ENCODE measurements at regions not wholly inside any gene's neighbourhood (a gene's known extent, or its start where the extent isn't known, plus 50 kb on each side); places are given as distances from the start of the nearest gene placed in this dataset.

DNA sequence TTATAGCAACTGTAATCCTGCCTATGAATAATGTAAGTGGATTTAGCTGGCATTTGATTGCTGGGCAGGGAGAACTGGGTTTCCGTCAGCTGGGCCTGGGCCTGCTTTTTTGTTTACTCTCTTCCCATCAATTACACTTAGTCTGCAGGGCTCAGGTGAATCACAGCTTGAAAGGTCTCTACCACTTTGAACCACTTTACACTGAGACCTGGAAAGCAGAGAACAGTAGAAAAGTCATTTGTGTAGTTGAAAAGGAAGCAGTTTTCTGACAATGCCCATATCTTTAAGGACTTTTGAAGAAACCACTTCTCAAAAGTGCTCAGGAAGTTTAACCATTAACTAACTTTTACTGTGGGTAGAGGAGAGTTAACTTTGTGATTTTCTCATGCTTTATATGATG lies 315.4 kb upstream of the SASH1 start:
- H2AFZ ChIP-seq (ENCODE audit: low read depth, low read length), result no peak overlapping the region
- H3K36me3 ChIP-seq (ENCODE audit: insufficient read depth, low read length), result no peaks in the 10 kb centered on the region
- H3K4me3 ChIP-seq (ENCODE audit: low read length), result no peak overlapping the region
- H3K27me3 ChIP-seq (ENCODE audit: insufficient read depth, low read length), result no peaks in the 10 kb centered on the region
- no peaks in the 10 kb centered on the region for H3K4me1 ChIP-seq (ENCODE audit: insufficient read depth, low read length)
- H3K9me3 ChIP-seq (ENCODE audit: low read length), result no peaks in the 10 kb centered on the region

DNA sequence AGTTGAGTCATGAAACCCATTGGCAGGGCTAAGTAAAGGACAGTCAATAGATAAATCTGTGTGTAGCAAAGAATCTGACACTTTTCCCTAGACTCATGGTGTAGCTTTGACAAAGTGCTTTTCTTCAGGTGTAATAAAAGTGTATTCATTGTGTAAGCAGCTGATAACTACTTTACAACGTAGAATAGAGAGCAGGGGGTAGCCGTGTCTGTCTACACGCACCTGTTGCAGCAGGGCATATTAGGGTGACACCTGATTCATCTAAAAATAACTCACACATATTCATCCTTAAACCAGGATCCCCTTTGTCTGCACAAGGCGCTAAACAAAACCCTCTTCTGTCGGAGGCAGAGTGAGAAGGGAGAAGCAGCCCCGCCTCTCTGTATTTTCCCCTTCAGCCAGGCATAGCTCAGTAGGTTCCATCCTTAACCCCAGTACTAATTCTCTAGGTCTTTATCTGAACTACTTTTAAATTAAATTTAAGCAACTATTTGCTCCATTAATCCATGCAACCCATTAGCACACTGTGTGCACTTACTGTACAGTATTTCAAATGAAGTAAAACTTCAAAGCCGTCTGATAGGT lies 306.7 kb upstream of the SASH1 start:
- no peak overlapping the region for H3K4me3 ChIP-seq (ENCODE audit: low read length)
- no peaks in the 10 kb centered on the region for H3K36me3 ChIP-seq (ENCODE audit: insufficient read depth, low read length)
- no peaks in the 10 kb centered on the region for H3K9me3 ChIP-seq (ENCODE audit: low read length)
- H2AFZ ChIP-seq (ENCODE audit: low read depth, low read length), result no peak overlapping the region
- H3K27me3 ChIP-seq (ENCODE audit: insufficient read depth, low read length), result no peaks in the 10 kb centered on the region
- H3K4me1 ChIP-seq (ENCODE audit: insufficient read depth, low read length), result no peaks in the 10 kb centered on the region

- no peak overlapping the region for H2AFZ ChIP-seq (ENCODE audit: low read depth, low read length)
- no peaks in the 10 kb centered on the region for H3K36me3 ChIP-seq (ENCODE audit: insufficient read depth, low read length)
- no peak overlapping the region for H3K4me3 ChIP-seq (ENCODE audit: low read length)
- H3K9me3 ChIP-seq (ENCODE audit: low read length), result no peaks in the 10 kb centered on the region
- no peaks in the 10 kb centered on the region for H3K27me3 ChIP-seq (ENCODE audit: insufficient read depth, low read length)
- H3K4me1 ChIP-seq (ENCODE audit: insufficient read depth, low read length), result no peaks in the 10 kb centered on the region
Observed at GRCh38 chr6:148037496-148037895, 305.1 kb upstream of the SASH1 start.

DNA sequence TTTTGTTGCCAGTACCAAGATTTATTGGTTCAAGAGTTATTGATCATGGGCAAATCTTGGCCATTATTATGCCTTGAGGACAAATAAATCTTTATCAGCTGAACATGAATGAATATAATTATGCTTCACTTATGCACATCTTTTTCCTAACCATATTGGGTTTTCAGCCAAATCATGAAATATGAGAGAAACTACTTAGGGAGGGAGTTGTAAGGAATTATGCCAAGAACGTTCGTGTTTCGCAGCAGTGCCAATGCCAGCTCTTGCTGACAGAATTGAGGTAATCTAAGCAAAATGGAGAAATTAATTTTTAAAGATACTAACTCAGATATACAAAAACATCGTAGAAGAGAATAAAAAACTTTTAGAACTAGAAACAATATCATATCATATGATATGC lies 301.1 kb upstream of the SASH1 start:
- no peak overlapping the region for H3K4me3 ChIP-seq (ENCODE audit: low read length)
- H2AFZ ChIP-seq (ENCODE audit: low read depth, low read length), result no peak overlapping the region
- H3K9me3 ChIP-seq (ENCODE audit: low read length), result no peaks in the 10 kb centered on the region
- no peaks in the 10 kb centered on the region for H3K36me3 ChIP-seq (ENCODE audit: insufficient read depth, low read length)
- no peaks in the 10 kb centered on the region for H3K27me3 ChIP-seq (ENCODE audit: insufficient read depth, low read length)
- no peaks in the 10 kb centered on the region for H3K4me1 ChIP-seq (ENCODE audit: insufficient read depth, low read length)

- Histone ChIP-seq H2AFZ (ENCODE audit: low read depth, low read length) (no peak overlapping the region), H3K9me3 (ENCODE audit: low read length) (no peaks in the 10 kb centered on the region), H3K4me3 (ENCODE audit: low read length) (no peak overlapping the region), H3K27me3 (ENCODE audit: insufficient read depth, low read length) (no peaks in the 10 kb centered on the region), H3K36me3 (ENCODE audit: insufficient read depth, low read length) (no peaks in the 10 kb centered on the region), H3K4me1 (ENCODE audit: insufficient read depth, low read length) (no peaks in the 10 kb centered on the region)
Observed at GRCh38 chr6:148042536-148042935, 300.1 kb upstream of the SASH1 start.

- no peak overlapping the region for H3K4me3 ChIP-seq (ENCODE audit: low read length)
- no peaks in the 10 kb centered on the region for H3K27me3 ChIP-seq (ENCODE audit: insufficient read depth, low read length)
- H3K4me1 ChIP-seq (ENCODE audit: insufficient read depth, low read length), result no peaks in the 10 kb centered on the region
- H3K9me3 ChIP-seq (ENCODE audit: low read length), result no peaks in the 10 kb centered on the region
- no peaks in the 10 kb centered on the region for H3K36me3 ChIP-seq (ENCODE audit: insufficient read depth, low read length)
- H2AFZ ChIP-seq (ENCODE audit: low read depth, low read length), result no peak overlapping the region
Observed at GRCh38 chr6:148044261-148044751, 298.3 kb upstream of the SASH1 start.

- no peaks in the 10 kb centered on the region for H3K27me3 ChIP-seq (ENCODE audit: insufficient read depth, low read length)
- no peak overlapping the region for H2AFZ ChIP-seq (ENCODE audit: low read depth, low read length)
- no peaks in the 10 kb centered on the region for H3K9me3 ChIP-seq (ENCODE audit: low read length)
- no peaks in the 10 kb centered on the region for H3K36me3 ChIP-seq (ENCODE audit: insufficient read depth, low read length)
- no peak overlapping the region for H3K4me3 ChIP-seq (ENCODE audit: low read length)
- no peaks in the 10 kb centered on the region for H3K4me1 ChIP-seq (ENCODE audit: insufficient read depth, low read length)
Observed at GRCh38 chr6:148044921-148045320, 297.7 kb upstream of the SASH1 start.

DNA sequence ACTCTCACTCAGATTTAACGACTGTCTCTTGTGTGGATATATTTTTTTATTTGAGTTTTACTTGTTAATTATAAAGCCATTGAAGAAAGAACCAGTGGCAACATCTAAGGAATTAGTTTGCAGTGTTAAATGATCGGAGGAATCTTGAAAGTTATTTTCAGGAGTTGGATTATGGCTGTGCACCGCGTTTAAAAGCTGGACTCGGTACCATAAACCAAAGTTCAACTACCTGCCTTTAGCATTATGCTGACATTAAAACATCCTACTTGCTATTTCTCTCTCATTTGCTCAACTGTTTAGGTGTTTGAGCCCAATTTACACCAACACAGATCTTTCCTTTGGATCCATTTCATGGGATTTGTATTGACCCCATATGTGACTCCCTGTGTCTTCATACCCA lies 289.4 kb upstream of the SASH1 start:
- H3K4me1 ChIP-seq (ENCODE audit: insufficient read depth, low read length), result no peaks in the 10 kb centered on the region
- H2AFZ ChIP-seq (ENCODE audit: low read depth, low read length), result no peak overlapping the region
- no peaks in the 10 kb centered on the region for H3K27me3 ChIP-seq (ENCODE audit: insufficient read depth, low read length)
- no peaks in the 10 kb centered on the region for H3K9me3 ChIP-seq (ENCODE audit: low read length)
- H3K4me3 ChIP-seq (ENCODE audit: low read length), result no peak overlapping the region
- no peaks in the 10 kb centered on the region for H3K36me3 ChIP-seq (ENCODE audit: insufficient read depth, low read length)

GRCh38 chr6:148053796-148054195 lies 288.8 kb upstream of the SASH1 start:
- Histone ChIP-seq H3K4me3 (ENCODE audit: low read length) (no peak overlapping the region), H2AFZ (ENCODE audit: low read depth, low read length) (no peak overlapping the region), H3K27me3 (ENCODE audit: insufficient read depth, low read length) (no peaks in the 10 kb centered on the region), H3K4me1 (ENCODE audit: insufficient read depth, low read length) (no peaks in the 10 kb centered on the region), H3K36me3 (ENCODE audit: insufficient read depth, low read length) (no peaks in the 10 kb centered on the region), H3K9me3 (ENCODE audit: low read length) (no peaks in the 10 kb centered on the region)

DNA sequence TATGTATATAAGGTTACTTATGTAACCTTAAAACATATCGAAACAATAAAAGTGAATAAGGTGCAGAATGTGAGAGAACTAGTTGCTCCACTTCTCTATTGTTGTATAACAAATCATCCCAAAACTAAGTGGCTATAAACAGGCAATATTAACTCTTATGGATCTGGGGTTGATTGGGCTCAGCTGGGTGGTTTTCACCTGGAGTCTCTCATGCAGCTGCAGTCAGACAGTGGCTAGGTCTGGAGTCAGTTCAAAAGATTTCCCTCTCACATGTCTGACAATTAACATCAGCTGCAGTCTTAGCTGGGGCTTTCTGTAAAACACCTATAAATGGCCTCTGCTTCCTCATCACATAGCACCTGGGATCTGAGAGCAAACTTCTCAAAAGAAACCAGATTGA lies 288.4 kb upstream of the SASH1 start:
- no peaks in the 10 kb centered on the region for H3K36me3 ChIP-seq (ENCODE audit: insufficient read depth, low read length)
- no peak overlapping the region for H2AFZ ChIP-seq (ENCODE audit: low read depth, low read length)
- no peaks in the 10 kb centered on the region for H3K27me3 ChIP-seq (ENCODE audit: insufficient read depth, low read length)
- H3K4me3 ChIP-seq (ENCODE audit: low read length), result no peak overlapping the region
- H3K4me1 ChIP-seq (ENCODE audit: insufficient read depth, low read length), result no peaks in the 10 kb centered on the region
- H3K9me3 ChIP-seq (ENCODE audit: low read length), result no peaks in the 10 kb centered on the region

- Histone ChIP-seq H3K27me3 (ENCODE audit: insufficient read depth, low read length) (no peaks in the 10 kb centered on the region), H3K9me3 (ENCODE audit: low read length) (peaks cover 5% of the 10 kb centered on the region), H3K36me3 (ENCODE audit: insufficient read depth, low read length) (no peaks in the 10 kb centered on the region), H2AFZ (ENCODE audit: low read depth, low read length) (no peak overlapping the region), H3K4me3 (ENCODE audit: low read length) (no peak overlapping the region), H3K4me1 (ENCODE audit: insufficient read depth, low read length) (no peaks in the 10 kb centered on the region)
Observed at GRCh38 chr6:148055419-148055818, 287.2 kb upstream of the SASH1 start.

GRCh38 chr6:148059869-148060268 lies 282.8 kb upstream of the SASH1 start:
- no peaks in the 10 kb centered on the region for H3K27me3 ChIP-seq (ENCODE audit: insufficient read depth, low read length)
- H3K9me3 ChIP-seq (ENCODE audit: low read length), result peaks cover 8% of the 10 kb centered on the region
- H3K4me1 ChIP-seq (ENCODE audit: insufficient read depth, low read length), result no peaks in the 10 kb centered on the region

DNA sequence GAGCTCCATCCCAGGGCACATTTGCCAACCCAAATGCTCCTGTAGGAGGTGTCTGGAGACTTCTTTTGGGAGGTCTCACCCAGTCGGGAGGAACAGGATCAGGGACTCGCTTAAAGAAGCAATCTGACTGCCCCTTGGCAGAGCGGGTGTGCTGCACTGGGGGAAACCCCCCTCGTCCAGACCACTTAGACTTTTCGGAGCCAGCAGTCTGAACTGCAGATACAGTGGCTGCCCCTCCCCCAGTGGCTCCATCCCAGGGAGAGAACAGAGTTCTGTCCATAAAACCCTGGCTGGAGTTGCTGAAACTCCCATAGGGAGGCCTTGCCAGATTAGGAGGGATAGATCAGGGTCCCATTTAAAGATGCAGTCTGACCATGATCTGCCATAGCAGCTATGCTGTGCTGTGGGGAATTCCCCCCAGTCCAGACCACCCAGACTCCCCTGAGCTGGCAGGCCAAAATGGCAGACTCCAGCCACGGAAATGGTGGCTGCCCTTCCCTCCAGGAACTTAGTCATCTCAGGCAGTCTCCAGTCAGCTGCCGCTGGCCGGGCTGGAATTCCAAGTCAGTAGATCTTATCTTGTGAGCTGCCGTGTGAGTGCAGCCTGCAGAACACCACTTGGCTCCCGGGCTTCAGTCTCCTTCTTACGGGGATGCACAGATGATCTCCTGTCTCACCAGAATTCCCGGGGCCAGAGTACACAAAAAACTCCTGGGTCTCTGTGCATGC lies 278.1 kb upstream of the SASH1 start:
- no peak overlapping the region for H2AFZ ChIP-seq (ENCODE audit: low read depth, low read length)
- H3K36me3 ChIP-seq (ENCODE audit: insufficient read depth, low read length), result no peaks in the 10 kb centered on the region
- no peaks in the 10 kb centered on the region for H3K4me1 ChIP-seq (ENCODE audit: insufficient read depth, low read length)
- peaks cover 5% of the 10 kb centered on the region for H3K9me3 ChIP-seq (ENCODE audit: low read length)
- H3K4me3 ChIP-seq (ENCODE audit: low read length), result no peak overlapping the region
- no peaks in the 10 kb centered on the region for H3K27me3 ChIP-seq (ENCODE audit: insufficient read depth, low read length)

More at GRCh38 chr6:148059869-148060268, 282.8 kb upstream of the SASH1 start:
- no peak overlapping the region for H2AFZ ChIP-seq (ENCODE audit: low read depth, low read length)
- no peak overlapping the region for H3K4me3 ChIP-seq (ENCODE audit: low read length)
- H3K36me3 ChIP-seq (ENCODE audit: insufficient read depth, low read length), result no peaks in the 10 kb centered on the region
